Right lobe of liver (tissue), 6 donors: ENCODE measurements at regions not wholly inside any gene's neighbourhood (a gene's known extent, or its start where the extent isn't known, plus 50 kb on each side); places are given as distances from the start of the nearest gene placed in this dataset.

Source experiments
- ATAC-seq, 4 donors: fragments of 200-7000 bp; cut with Tn5 transposase; one replicate each; pipeline ENCODE4 v1.9.1; 2020; ENCODE audit warnings: mild to moderate bottlenecking in 4 of 4, moderate library complexity in 4 of 4
- DNase-seq, 3 donors: peaks; one replicate each; pipeline ENCODE4 v3.0.0-alpha.2; 2020
- H3K27ac ChIP-seq, 3 donors: fragments of 200-600 bp; one replicate each; pipeline ENCODE4 v1.8.0; 2022
- H3K27me3 ChIP-seq, 2 donors: fragments of 200-600 bp; one replicate each; pipeline ENCODE4 v1.8.0; 2022
- H3K36me3 ChIP-seq, 4 donors: fragments of 200-600 bp; sonication (generic) in 1 of 4; one replicate each; pipeline versions ENCODE4 v1.5.1 to v1.8.0; 2017 to 2022; ENCODE audit warnings: control low read depth in 1 of 4
- H3K4me1 ChIP-seq, 4 donors: fragments of 200-600 bp; sonication (generic) in 1 of 4; one replicate each; pipeline versions ENCODE4 v1.5.1 to v1.8.0; 2017 to 2022; ENCODE audit warnings: control low read depth in 1 of 4
- H3K4me3 ChIP-seq, 3 donors: fragments of 200-600 bp; one replicate each; pipeline ENCODE4 v1.8.0; 2022
- H3K9me3 ChIP-seq, 4 donors: fragments of 200-600 bp; sonication (generic) in 1 of 4; one replicate each; pipeline versions ENCODE4 v1.5.1 to v1.8.0; 2017 to 2022; ENCODE audit warnings: control low read depth in 1 of 4
- POLR2A ChIP-seq: fragments of 450-650 bp; IDR thresholded peaks from one replicate; pipeline ENCODE4 v1.6.1; 2017; ENCODE audit warnings: antibody characterized with exemption, mild to moderate bottlenecking
- WGBS: methylation state at CpG from one replicate; pipeline ENCODE4 v1.1.6; 2018; ENCODE audit warnings: low coverage, low lambda C conversion rate; ENCODE audit not compliant: insufficient coverage; ENCODE audit errors: missing lambda C conversion rate; 5-methylcytosine and 5-hydroxymethylcytosine counted together
- intact Hi-C, 2 donors: fragments of 100-400 bp; cut with DNase I; formaldehyde crosslinking; loops; one replicate each; pipeline versions ENCODE4 v1.11.2 to v1.14.1; 2022
- TF ChIP-seq, protein P1 (sequence below), 4 donors: fragments of 200-600 bp in 3 of 4; fragments of 450-650 bp in 1 of 4; IDR thresholded peaks; one replicate each; pipeline versions ENCODE4 v1.5.1 to v1.8.0; 2016 to 2022; ENCODE audit warnings: antibody characterized with exemption in 4 of 4, mild to moderate bottlenecking in 2 of 4
- donor health status: DM: no; HTN: yes; CAD: no.
- donor health status: DM: no; HTN: no; CAD: no.
- donor health status: DM: no; HTN: no; CAD: no.
- donor health status: DM: no; HTN: yes; CAD: no.
- donor health status: DM: no; HTN: yes; CAD: no.

DNA sequence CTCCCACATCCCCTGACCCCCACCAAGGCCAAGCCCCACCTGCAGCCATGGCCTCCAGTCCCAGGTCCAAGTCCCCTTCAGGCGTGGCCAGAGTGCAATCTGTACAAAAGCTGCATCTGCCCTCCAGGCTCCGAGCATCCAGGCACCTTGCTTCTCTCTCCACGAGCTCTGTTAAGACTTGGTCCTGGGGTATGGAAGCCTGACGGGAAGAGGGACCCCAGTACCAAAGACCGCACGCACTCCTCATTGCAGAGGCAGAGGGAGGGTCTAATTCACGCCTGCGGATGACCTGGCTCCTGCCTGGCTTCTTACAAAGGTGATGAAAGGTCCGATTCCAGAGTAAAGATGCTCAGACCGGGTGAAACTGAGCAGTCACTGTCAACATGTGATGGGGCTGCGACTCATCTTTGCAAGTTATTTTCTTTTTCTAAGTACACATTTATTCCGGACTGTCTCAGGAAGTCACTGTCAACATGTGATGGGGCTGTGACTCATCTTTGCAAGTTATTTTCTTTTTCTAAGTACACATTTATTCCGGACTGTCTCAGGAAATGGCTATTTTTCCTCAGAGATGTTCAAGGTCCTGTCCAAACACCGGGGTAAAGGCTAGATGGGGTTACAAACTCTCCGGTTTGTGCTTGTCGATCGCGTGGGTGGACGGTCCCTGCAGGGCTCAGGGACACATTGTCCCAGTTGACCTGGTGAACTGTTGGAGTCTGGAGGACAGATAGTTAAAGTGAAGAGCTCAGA, 252.0 kb upstream of the IRX4 start:
- intact Hi-C loops, result no loop called here
- no peaks in the 10 kb centered on the region for H3K4me1 ChIP-seq
- H3K27me3 ChIP-seq, result no peaks in the 10 kb centered on the region
- H3K36me3 ChIP-seq, result no peaks in the 10 kb centered on the region
- WGBS, result 24% methylated on average over 13 of the region's 19 CpGs
- no peaks in the 10 kb centered on the region for H3K9me3 ChIP-seq
- TF ChIP-seq, protein P1, sequence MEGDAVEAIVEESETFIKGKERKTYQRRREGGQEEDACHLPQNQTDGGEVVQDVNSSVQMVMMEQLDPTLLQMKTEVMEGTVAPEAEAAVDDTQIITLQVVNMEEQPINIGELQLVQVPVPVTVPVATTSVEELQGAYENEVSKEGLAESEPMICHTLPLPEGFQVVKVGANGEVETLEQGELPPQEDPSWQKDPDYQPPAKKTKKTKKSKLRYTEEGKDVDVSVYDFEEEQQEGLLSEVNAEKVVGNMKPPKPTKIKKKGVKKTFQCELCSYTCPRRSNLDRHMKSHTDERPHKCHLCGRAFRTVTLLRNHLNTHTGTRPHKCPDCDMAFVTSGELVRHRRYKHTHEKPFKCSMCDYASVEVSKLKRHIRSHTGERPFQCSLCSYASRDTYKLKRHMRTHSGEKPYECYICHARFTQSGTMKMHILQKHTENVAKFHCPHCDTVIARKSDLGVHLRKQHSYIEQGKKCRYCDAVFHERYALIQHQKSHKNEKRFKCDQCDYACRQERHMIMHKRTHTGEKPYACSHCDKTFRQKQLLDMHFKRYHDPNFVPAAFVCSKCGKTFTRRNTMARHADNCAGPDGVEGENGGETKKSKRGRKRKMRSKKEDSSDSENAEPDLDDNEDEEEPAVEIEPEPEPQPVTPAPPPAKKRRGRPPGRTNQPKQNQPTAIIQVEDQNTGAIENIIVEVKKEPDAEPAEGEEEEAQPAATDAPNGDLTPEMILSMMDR (IDR thresholded peaks at IDR 0.05), result no peak
- no peak for TF ChIP-seq POLR2A
- H3K4me3 ChIP-seq, result no peak overlapping the region
- no peak for DNase-seq
- no peak overlapping the region for H3K27ac ChIP-seq
- ATAC-seq, result peak; percentile 52 to 84 (median 78)

DNA sequence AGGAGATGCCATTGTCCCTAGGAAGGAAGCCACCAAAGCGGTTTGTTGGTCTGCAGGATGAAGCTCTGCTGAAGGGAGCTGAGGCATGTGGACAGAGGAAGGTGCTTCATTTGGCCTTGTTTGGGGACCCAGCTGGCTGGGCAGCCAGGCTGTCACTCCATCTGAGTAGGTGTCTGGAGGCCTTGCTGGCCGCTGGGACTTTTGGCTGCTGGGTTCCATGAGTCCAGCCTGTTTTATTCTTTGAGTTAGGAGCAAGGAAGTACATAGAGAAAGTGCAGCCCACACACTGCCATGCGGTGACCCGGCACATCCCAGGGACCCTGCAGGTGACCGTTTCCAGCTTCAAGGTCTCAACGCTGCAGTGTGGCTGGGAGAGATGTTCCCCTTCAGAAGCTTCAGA, 251.2 kb upstream of the IRX4 start:
- 40% methylated on average over 1 of the region's 6 CpGs for WGBS
- TF ChIP-seq, protein P1 (IDR thresholded peaks at IDR 0.05), result no peak
- TF ChIP-seq POLR2A, result no peak
- Histone ChIP-seq H3K4me3 (no peak overlapping the region), H3K9me3 (no peaks in the 10 kb centered on the region), H3K27me3 (no peaks in the 10 kb centered on the region), H3K36me3 (no peaks in the 10 kb centered on the region), H3K27ac (no peak overlapping the region), H3K4me1 (no peaks in the 10 kb centered on the region)
- DNase-seq (no peak), ATAC-seq (no peak)
- intact Hi-C loops, result no loop called here

DNA sequence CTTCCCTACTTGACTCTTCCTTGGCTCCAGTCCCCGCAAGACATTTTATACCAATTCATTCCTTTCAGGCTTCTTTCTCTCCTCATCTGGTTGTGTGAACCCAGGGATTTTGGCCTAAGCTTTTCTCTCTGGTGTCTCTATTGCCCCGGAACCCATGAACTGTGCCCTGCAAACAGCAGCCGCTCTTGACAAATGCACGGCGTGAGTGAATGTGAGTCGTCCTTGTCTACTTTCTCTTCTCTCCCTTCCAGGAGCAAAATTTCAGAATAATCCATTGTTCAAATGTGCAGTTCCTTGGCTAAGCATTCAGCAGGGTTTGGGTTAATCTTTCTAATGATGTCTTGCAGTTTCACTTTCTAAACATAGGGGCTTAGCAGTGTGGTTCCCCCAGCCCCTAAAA, 250.4 kb upstream of the IRX4 start:
- intact Hi-C loops, result no loop called here
- H3K27me3 ChIP-seq, result no peaks in the 10 kb centered on the region
- no peaks in the 10 kb centered on the region for H3K4me1 ChIP-seq
- no peak for TF ChIP-seq POLR2A
- TF ChIP-seq, protein P1 (IDR thresholded peaks at IDR 0.05), result no peak
- no peak overlapping the region for H3K27ac ChIP-seq
- ATAC-seq, result no peak
- no peaks in the 10 kb centered on the region for H3K9me3 ChIP-seq
- H3K36me3 ChIP-seq, result no peaks in the 10 kb centered on the region
- no peak for DNase-seq
- 49% methylated on average over 6 of the region's 6 CpGs for WGBS
- no peak overlapping the region for H3K4me3 ChIP-seq

DNA sequence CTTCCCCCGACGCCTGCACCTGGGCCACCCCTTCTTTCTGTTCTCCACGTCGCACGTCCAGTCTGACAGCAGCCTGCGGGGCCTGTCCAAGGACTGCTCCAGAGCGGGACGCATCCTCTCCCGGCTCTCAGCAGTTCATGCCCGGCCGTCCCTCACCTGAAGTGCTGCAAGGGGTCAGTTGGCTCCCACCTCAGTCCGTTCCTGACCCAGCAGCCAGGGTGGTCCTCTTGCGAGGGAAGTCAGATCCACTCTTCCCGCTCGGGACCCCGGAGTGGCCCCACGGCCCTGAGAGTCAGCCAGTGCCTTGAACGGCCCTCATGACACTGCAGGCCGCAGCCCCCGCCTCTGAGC, 249.7 kb upstream of the IRX4 start:
- Histone ChIP-seq H3K4me1 (no peaks in the 10 kb centered on the region), H3K27me3 (no peaks in the 10 kb centered on the region), H3K36me3 (no peaks in the 10 kb centered on the region), H3K4me3 (no peak overlapping the region), H3K9me3 (no peaks in the 10 kb centered on the region), H3K27ac (no peak overlapping the region)
- WGBS, result 73% methylated on average over 3 of the region's 20 CpGs
- no peak for ATAC-seq
- TF ChIP-seq POLR2A, result no peak
- TF ChIP-seq, protein P1 (IDR thresholded peaks at IDR 0.05), result no peak
- DNase-seq, result no peak
- intact Hi-C loops, result no loop called here
